Transverse colon (tissue), 4 donors: ENCODE measurements at regions not wholly inside any gene's neighbourhood (a gene's known extent, or its start where the extent isn't known, plus 50 kb on each side); places are given as distances from the start of the nearest gene placed in this dataset.

ENCODE experiments used
- DNase-seq: peaks from one replicate; pipeline ENCODE4 v3.0.0-alpha.2; 2019
- H3K27ac ChIP-seq, 4 donors: fragments of 200-600 bp; sonication (generic); 2 replicates each; pipeline ENCODE4 v1.5.1; 2016 to 2018; ENCODE audit warnings: inconsistent platforms in 4 of 4
- H3K27me3 ChIP-seq: fragments of 200-600 bp; sonication (generic); 2 replicates; pipeline ENCODE4 v1.5.1; 2017; ENCODE audit warnings: inconsistent platforms
- H3K36me3 ChIP-seq, 4 donors: fragments of 200-600 bp; sonication (generic); 2 replicates each; pipeline ENCODE4 v1.5.1; 2017 to 2019; ENCODE audit warnings: inconsistent platforms in 4 of 4
- H3K4me1 ChIP-seq, 4 donors: fragments of 200-600 bp; sonication (generic); 2 replicates each; pipeline ENCODE4 v1.5.1; 2017 to 2020; ENCODE audit warnings: inconsistent platforms in 4 of 4
- H3K4me3 ChIP-seq, 4 donors: fragments of 200-600 bp; sonication (generic); 1 replicate in 1 of 4; 2 replicates in 3 of 4; pipeline versions ENCODE4 v1.5.1 to v1.6.1; 2017 to 2019; ENCODE audit warnings: inconsistent platforms in 4 of 4
- H3K9me3 ChIP-seq, 2 donors: fragments of 200-600 bp; sonication (generic); 2 replicates each; pipeline ENCODE4 v1.5.1; 2017 to 2019; ENCODE audit warnings: inconsistent platforms in 2 of 2
- CTCF ChIP-seq, 5 experiments: fragments of 200-600 bp in 3 of 5; fragments of 450-650 bp in 2 of 5; sonication (generic) in 3 of 5; IDR thresholded peaks; 1 replicate in 2 of 5; 2 replicates in 3 of 5; pipeline ENCODE4 v1.5.1; 2016 to 2017; ENCODE audit warnings: antibody characterized with exemption in 5 of 5, inconsistent platforms in 3 of 5, mild to moderate bottlenecking in 2 of 5, moderate library complexity in 1 of 5
- EP300 ChIP-seq: sonication (generic); formaldehyde crosslinking; IDR thresholded peaks from one replicate; pipeline ENCODE4 v1.6.1; 2017; ENCODE audit warnings: antibody characterized with exemption, low read depth
- POLR2A ChIP-seq: fragments of 450-650 bp; IDR thresholded peaks from one replicate; pipeline ENCODE4 v1.6.1; 2016; ENCODE audit warnings: antibody characterized with exemption, mild to moderate bottlenecking, moderate library complexity
- POLR2AphosphoS5 ChIP-seq, 3 donors: sonication (generic); formaldehyde crosslinking; IDR thresholded peaks; one replicate each; pipeline ENCODE4 v1.6.1; 2016; ENCODE audit warnings: antibody characterized with exemption in 3 of 3
- WGBS, 2 donors: methylation state at CpG; one replicate each; pipeline ENCODE4 v1.1.5; 2018; ENCODE audit warnings: low coverage in 1 of 2; 5-methylcytosine and 5-hydroxymethylcytosine counted together
- in situ Hi-C, 4 donors: fragments of 200-750 bp; cut with MboI; loops; one replicate each; pipeline versions ENCODE4 v1.15.0 to v1.15.1; 2017; ENCODE audit warnings: low sequenced_read_pairs in 3 of 4, low pct_ligation_motif_present in 1 of 4, low pct_unique_long_range_greater_than_20kb in 1 of 4
- intact Hi-C: fragments of 100-400 bp; cut with DNase I; formaldehyde crosslinking; loops from one replicate; pipeline ENCODE4 v1.15.1; 2023; ENCODE audit warnings: low total_unique reads

- no peak overlapping the region for H3K4me3 ChIP-seq
- TF ChIP-seq CTCF (IDR thresholded peaks at IDR 0.05): no peak
- TF ChIP-seq EP300: no peak
- no peak for TF ChIP-seq POLR2A
- no peak for TF ChIP-seq POLR2AphosphoS5 (IDR thresholded peaks at IDR 0.05)
- intact Hi-C loops: no loop called here
- no peak for DNase-seq
- H3K27me3 ChIP-seq: no peaks in the 10 kb centered on the region
- in situ Hi-C loops: no loop called here
- H3K9me3 ChIP-seq: no peaks in the 10 kb centered on the region
- no peaks in the 10 kb centered on the region for H3K36me3 ChIP-seq
- H3K4me1 ChIP-seq: no peaks in the 10 kb centered on the region
- no peak overlapping the region for H3K27ac ChIP-seq
- 44 to 57% methylated on average over 2 of the region's 2 CpGs for WGBS, 2 donors
Observed at GRCh38 chr16:56119133-56119532, 72.2 kb upstream of the GNAO1 start.

GRCh38 chr16:56116577-56116964, 74.7 kb upstream of the GNAO1 start:
- in situ Hi-C loops: no loop called here
- intact Hi-C loops: no loop called here
- H3K27ac ChIP-seq: no peak overlapping the region
- H3K4me1 ChIP-seq: no peaks in the 10 kb centered on the region
- TF ChIP-seq CTCF (IDR thresholded peaks at IDR 0.05) (no peak), POLR2A (no peak), POLR2AphosphoS5 (IDR thresholded peaks at IDR 0.05) (no peak), EP300 (no peak)
- H3K27me3 ChIP-seq: no peaks in the 10 kb centered on the region
- H3K9me3 ChIP-seq: no peaks in the 10 kb centered on the region
- DNase-seq: no peak
- no peaks in the 10 kb centered on the region for H3K36me3 ChIP-seq
- WGBS, 2 donors: 43 to 65% methylated on average over 1 of the region's 1 CpG
- no peak overlapping the region for H3K4me3 ChIP-seq

- no peaks in the 10 kb centered on the region for H3K27me3 ChIP-seq
- H3K27ac ChIP-seq: no peak overlapping the region
- in situ Hi-C loops: no loop called here
- intact Hi-C loops: no loop called here
- no peaks in the 10 kb centered on the region for H3K36me3 ChIP-seq
- no peak overlapping the region for H3K4me3 ChIP-seq
- no peaks in the 10 kb centered on the region for H3K4me1 ChIP-seq
- no peak for DNase-seq
- H3K9me3 ChIP-seq: no peaks in the 10 kb centered on the region
- 57 to 65% methylated on average over 6 of the region's 6 CpGs for WGBS, 2 donors
- no peak for TF ChIP-seq POLR2AphosphoS5 (IDR thresholded peaks at IDR 0.05)
- no peak for TF ChIP-seq POLR2A
- no peak for TF ChIP-seq EP300
- TF ChIP-seq CTCF (IDR thresholded peaks at IDR 0.05): no peak
Observed at GRCh38 chr16:56115817-56116576, 75.3 kb upstream of the GNAO1 start.

GRCh38 chr16:56113223-56113622, 78.1 kb upstream of the GNAO1 start:
- WGBS, 2 donors: 62 to 100% methylated on average over 1 to 2 of the region's 2 CpGs
- no peak for DNase-seq
- in situ Hi-C loops: no loop called here
- no peak overlapping the region for H3K27ac ChIP-seq
- H3K4me1 ChIP-seq: no peaks in the 10 kb centered on the region
- H3K27me3 ChIP-seq: no peaks in the 10 kb centered on the region
- H3K4me3 ChIP-seq: no peak overlapping the region
- intact Hi-C loops: no loop called here
- no peaks in the 10 kb centered on the region for H3K9me3 ChIP-seq
- no peak for TF ChIP-seq POLR2AphosphoS5 (IDR thresholded peaks at IDR 0.05)
- TF ChIP-seq EP300: no peak
- TF ChIP-seq CTCF (IDR thresholded peaks at IDR 0.05): no peak
- no peak for TF ChIP-seq POLR2A
- no peaks in the 10 kb centered on the region for H3K36me3 ChIP-seq
